GM21528 (cell line): ENCODE measurements at regions not wholly inside any gene's neighbourhood (a gene's known extent, or its start where the extent isn't known, plus 50 kb on each side); places are given as distances from the start of the nearest gene placed in this dataset.
"Not testable (repeated sequence)": the region's sequence is repeated elsewhere in the genome, so short reads cannot be mapped to it uniquely, and the experiment has no call there.

ENCODE experiments used
- ATAC-seq: cut with Tn5 transposase; IDR thresholded peaks from one replicate; pipeline ENCODE4 v1.9.1; 2021; ENCODE audit warnings: mild to moderate bottlenecking, moderate library complexity; ENCODE audit not compliant: unreplicated experiment, low FRiP score

DNA sequence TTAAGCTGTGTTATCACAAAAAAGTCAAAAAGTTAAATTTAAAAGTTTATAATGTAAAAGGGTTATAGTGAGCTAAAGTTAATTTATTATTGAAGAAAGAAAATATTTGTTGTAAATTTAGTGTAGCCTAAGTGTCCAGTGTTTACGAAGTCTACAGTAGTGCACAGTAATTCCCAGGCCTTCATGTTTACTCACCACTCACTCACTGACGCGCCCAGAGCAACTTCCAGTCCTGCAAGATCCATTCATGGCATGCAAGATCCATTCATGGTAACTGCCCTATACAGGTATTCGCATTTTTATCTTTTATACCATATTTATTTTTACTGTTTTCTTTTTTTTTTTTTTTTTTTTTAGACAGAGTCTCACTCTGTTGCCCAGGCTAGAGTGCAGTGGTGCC, 69.5 kb downstream of the TPRA1 start:
- no peak for ATAC-seq

DNA sequence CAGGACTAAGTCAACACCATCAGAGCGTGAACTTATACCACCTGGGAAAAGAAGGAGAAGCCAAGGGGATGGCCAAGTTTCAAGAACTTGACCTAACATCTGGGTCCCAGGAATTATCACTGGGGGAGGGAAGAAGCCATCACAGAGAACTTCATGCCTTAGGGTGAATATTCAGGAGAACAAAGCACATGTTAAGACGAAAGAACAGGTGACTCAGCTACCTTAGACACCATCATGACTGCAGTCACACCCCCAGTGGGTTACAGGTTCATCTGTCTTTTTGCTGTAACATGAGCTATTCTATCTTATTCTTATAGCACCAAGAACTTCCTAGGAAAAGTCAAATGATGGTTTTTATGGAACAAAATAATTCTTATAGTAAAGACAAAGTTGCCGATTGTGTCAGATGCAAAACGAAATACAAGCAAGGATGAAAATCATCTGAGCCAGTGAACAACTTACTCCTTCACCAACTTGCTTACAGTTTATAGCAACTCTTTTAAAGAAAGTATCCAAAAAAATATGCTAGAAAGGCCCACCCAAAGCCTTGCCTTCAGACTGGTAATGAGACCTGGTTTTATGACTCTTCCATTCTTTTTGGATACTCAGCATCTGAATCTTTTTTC, 72.0 kb downstream of the TPRA1 start:
- no peak for ATAC-seq

DNA sequence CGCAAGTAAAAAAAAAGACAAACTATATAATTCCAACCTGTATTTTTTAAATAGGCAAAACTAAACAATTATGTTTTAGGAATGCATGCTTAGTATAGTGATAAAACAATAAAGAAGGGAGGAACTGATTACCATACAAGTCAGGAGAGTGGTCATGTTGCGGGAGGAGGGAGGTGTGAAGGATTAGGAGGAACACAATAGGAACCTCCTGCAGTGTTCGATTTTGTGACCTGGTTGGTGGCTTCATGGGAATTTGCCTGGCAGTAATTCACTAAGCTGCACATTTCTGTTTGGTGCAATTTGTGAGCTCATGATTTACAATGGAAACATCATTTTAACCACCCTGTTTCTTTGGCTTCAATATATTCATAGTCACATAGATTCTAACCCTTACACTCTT, 78.3 kb downstream of the TPRA1 start:
- ATAC-seq, result no peak

DNA sequence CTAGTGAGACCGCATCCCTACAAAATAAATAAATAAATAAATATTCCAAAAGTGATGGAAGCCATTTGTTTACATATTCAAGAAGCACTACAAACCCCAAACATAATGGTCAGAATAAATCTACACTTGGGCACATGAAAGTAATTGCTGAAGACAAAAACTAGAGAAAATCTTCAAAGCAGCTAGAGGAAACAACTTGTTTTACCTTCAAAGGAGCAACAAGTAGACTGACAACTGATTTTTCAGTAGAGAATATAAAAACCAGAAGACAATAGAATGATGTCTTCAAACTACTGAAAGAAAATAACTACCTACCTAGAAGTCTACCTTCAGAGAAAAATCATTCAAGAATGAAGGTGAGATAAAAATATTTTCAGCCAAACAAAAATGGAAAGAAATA, 89.4 kb downstream of the TPRA1 start:
- ATAC-seq, result no peak

DNA sequence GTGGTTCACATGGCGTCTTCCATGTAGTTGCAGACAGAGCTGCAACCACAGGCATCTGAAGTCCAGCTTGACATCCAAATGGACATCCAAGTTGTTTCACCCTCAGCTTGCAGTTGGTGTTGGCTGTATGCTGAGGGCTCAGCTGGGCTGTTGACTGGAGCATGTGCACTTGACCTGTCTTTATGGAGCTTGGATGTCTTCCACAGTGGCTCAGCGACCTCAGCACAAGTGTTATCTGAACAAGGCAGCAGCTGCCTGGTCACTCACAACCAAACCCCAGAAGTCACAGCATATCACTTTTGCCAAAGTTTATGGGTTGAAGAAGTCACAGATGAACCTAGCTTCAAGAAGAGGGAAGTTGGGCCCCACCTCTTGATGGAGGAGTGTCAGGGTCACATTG, 92.9 kb downstream of the TPRA1 start:
- ATAC-seq, result no peak

DNA sequence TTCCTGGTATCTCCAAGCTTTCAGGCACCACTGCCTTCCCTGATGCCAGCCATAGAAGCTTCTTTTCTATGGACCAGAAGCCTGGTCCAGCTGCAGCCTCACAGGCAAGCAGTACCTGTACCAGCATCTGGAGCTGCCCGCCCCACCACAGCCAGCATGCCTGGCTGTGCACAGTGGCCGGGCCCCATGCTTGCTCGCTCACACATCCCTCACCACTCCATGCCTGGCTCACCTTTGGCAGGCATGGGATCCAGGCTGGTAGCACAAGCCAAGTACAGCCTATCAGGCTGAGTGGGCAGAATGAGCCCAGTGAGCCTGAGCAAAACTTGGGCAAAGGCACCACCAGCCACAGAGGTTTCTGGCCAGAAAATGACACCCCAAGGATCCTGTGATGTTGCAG, 93.4 kb downstream of the TPRA1 start:
- ATAC-seq, result no peak

DNA sequence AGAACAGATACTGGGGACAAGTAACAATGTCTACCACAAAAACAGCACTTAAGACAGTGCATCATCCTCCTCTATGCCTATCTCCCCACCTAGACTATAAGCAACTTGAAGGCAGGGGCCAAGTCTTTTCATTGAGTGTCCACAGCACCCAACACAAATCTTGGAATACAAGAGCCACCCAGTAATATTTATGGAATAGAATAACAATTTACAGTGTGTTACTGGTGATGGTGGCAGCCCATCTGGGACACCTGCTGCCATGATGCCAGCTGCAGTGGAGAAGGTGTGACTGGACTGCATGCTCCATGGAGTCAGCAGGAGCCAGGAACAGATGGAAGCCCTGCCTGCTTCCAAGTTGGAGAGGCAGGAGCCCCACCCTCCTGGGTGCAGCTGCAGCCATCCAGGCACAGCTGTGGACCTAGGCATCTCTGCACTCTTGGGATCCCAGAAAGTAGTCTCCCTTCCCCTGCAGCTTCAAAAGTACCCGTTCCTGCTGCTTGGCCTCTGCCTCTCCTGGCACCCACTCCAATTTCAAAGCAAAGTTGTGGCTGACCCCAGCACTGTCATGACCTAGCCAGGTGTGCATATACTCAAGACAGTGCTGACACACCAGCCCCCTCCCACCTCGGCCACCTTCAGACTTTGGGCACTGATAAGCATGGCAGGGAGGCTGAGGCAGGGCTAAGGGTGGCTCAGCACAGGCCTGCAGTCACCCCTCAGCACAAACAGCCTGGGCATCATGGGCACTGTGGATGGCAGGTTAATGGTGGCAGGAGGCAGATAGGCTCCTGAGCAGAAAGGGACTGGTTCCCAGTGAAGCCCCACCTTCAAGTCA, 94.5 kb downstream of the TPRA1 start:
- ATAC-seq, result no peak

DNA sequence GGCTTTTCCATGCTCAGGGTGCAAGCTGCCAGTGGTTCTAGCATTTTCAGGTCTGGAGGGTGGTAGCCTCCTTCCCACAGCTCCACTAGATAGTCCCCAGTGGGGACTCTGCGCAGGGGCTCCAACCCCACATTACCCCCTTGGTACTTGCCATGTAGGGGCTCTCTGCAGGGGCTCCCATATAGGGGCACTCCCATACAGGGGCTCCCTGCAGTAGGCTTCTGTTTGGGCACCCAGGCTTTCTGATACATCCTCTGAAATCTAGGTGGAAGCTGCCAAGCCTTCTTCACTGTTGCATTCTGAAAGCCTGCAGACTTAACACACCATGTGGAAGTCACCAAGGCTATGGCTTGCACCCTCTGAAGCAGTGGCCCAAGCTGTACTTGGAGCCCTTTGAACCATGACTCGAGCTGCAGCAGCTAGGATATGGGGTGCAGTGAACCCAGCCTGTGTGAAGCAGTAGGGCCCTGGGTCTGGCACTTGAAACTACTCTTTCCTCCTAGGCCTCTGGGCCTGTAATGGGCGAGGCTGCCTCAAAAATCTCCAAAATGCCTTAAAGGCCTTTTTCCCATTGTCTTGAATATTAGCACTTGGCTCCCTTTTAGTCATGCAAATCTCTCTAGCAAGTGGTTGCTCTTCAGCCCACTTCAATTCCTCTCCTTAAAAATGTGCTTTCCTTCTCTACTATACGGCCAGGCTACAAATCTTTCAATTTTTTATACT, 96.4 kb downstream of the TPRA1 start:
- no peak for ATAC-seq

DNA sequence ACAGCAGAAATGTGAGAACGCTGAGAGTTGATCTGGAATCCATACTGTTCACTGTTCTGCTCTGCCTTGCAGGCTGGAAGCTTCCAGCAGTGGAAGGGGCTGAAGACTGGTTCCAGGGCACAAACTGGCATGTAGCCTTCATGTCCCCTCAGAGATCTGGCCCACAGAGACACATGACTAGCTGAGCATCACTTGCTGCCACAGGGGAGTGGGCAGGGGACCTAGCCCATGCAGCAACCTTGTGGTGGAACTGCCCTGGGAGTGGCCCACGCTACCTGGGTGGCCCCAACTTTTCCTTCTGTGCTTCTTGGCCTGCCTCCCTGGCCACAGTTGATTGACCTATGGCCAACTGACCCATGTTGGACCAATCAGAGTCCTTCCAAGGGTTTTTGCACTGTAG, 98.1 kb downstream of the TPRA1 start:
- no peak for ATAC-seq

DNA sequence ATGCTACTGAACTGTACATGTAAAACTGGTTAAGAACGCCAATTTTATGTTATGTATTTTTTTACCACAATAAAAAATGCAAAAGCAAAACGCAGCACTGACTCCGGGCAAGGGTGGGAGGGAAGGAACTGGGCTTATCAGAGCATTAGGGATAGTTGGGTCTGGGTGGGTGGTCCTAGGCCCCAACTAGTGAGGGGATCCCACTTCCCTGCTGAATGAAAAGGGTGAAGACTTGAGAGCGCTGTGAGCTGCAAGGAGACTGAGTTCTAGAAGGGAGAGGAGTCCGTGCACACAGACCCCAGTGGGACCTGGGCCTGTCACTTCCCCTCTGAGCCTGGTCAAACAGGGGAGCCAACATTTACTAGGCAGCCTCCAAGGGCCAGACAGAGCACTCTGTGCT, 98.6 kb downstream of the TPRA1 start:
- no peak for ATAC-seq

DNA sequence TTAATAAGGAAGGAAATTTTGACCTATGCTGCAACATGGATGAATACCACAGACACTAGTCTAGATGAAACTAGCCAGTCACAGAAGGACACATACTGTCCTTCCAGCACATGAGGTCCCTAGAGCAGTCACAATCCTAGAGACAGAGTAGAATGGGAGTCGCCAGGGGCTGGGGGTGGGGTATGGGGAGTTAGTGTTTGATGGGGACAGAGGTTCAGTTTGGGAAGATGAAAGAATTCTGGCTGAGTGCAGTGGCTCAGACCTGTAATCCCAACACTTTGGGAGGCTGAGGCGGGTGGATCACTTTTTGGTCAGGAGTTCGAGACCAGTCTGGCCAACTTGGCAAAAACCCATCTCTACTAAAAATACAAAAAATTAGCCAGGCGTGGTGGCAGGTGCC, 99.2 kb downstream of the TPRA1 start:
- ATAC-seq, result no peak

DNA sequence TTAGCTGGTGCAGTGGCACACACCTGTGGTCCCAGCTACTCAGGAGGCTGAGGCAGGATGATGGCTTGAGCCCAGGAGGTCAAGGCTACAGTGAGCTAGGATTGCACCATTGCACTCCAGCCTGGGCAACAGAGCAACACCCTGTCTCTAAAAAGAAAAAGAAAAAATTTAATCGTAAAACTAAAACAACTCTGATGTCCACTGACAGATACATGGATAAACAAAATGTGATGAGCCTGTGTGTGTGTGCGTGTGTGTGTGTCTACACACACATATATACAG, 99.6 kb downstream of the TPRA1 start:
- not testable (repeated sequence) for ATAC-seq

DNA sequence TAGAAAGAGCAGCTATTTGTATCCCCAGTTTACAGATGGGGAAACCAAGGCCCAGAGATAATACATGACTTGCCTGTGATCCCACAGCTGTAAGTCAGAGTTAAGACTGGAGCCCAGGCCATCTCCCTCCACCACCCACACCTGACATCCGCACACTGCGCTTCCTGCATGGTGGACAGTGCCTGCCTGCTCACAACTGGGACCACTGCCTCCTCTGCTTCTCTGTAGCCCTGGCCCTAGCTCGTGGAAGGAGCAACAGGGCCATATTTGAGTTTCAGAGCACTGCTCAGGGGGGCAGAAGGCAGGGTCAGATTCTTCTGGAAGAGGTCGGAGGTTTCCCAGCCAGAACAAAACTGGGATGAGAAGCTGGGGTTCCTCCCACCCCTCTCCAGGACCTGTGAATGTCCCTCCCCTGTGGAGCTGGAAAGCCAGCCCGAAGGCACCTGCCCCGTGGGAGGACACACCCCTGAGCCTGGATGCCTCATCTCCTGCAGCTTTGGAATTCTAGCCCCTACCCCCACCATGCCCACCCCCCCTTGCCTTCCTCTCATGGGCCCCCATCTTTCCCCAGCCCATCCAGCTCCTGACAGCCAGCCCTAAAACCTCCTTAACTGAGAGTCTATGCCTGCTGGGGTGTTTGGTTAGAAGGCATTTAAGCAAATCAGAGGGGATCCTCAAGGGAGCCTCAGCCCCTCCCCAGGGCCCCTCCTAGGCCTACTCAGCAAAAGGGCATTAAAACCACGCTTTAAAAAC, 100.1 kb downstream of the TPRA1 start:
- no peak for ATAC-seq

DNA sequence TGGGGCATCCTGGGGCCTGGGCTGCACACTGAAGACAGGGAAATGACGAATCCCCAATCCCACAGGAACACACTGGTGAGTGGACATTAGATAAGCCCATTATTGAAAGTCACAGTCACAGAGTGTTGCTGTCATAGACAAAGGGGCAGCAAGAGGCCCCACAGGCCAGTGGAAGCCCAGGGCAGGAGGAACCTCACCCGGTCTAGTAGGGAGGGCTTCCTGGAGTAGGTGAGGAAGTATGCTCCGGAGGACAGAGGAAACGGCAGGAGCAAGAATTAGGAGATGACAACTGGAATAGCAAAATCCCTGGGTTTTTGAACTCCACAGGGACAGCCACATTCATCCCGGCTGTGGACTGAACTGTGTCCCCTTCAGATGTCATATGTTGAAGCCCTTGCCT, 101.2 kb downstream of the TPRA1 start:
- ATAC-seq, result no peak

DNA sequence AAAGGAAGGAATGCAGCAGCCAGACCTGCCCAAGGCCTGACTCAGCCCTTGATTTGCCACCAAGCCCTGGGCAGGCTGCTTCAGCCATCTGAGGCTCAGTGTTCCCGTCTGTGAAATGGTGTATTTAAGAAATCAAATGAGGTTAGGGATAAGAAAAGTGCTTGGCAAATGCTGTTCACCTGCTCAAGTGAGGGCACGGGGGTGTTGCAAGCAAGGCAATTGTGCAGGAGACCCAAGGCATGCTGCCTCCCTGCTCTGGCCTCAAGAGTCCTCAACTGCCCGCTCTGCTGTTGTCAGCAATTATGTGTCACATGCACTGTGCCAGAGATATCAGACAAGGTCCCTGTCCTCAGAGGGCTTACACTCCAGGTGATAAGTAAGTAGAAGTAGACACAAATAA, 101.8 kb downstream of the TPRA1 start:
- no peak for ATAC-seq

DNA sequence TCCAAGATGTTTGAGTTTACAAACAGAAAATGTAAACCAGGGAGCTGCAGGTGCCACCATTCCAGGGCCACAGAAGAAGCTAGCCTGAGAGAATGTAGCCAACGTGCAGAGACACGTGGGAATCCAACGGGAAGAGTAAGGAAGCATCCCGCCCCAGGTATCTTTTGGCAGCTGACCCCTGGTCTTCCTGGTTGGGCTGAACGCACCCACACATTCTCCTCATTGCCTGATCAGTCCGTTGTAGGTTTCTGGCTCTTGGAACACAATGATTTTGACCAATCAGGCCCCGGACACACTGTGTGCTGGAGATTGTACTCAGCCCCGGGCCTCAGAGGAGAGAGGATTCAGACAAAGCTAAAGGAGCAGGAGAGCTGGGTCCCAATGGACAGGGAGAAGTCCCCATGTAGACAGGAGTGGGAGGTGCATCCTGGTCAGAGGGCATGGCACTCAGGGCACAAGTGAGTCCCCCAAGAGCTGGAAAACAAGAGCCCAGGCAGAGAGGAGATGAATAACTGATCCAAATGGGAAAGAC, 102.3 kb downstream of the TPRA1 start:
- no peak for ATAC-seq

DNA sequence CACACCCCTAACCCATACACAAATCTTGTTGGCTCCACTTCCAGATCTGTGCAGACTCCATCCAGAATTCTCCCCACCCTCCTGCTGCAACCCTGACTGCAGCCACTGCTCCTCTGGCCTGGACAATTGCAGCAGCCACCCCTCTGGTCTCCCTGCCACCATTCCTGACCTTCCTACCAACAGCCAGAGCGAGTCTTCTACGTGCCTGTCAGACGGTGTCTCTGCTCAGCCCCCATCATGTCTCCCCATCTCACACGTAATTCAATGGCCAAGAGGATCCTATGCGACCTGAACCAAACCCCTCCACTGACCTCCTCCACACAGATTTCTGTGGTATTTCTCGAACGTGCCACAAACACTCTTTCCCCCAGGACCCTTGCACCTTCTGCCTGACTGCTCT, 103.3 kb downstream of the TPRA1 start:
- ATAC-seq, result no peak

DNA sequence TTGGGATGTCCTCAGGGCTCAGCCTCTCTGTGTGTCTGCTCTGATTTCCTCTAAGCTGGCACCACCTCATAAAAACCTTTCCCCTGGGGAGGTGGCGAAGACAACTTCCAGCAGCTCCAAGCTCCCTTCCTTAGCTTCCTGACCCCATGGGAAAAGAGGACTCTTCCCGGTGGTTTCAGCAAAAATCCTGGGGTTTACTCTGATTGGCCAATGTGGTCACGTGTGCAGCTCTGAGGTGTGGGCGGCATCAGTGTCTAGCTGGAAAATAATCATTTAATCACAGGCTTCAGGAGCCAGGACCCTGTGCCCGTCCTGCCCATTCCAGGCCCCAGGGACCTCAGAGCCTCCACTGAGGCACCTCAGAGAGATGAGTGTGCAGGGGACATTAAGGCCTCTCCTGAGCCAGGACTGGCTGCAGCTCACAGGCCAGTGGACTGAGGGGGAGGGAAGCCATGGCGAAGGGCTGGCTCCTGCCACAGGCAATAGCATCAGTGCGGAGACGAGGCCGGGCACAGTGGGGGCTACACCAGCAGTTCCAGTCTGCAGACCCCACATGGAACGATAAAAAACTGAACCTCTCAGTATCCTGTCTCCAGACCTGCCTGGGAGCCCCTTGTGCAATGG, 104.1 kb downstream of the TPRA1 start:
- ATAC-seq, result no peak

DNA sequence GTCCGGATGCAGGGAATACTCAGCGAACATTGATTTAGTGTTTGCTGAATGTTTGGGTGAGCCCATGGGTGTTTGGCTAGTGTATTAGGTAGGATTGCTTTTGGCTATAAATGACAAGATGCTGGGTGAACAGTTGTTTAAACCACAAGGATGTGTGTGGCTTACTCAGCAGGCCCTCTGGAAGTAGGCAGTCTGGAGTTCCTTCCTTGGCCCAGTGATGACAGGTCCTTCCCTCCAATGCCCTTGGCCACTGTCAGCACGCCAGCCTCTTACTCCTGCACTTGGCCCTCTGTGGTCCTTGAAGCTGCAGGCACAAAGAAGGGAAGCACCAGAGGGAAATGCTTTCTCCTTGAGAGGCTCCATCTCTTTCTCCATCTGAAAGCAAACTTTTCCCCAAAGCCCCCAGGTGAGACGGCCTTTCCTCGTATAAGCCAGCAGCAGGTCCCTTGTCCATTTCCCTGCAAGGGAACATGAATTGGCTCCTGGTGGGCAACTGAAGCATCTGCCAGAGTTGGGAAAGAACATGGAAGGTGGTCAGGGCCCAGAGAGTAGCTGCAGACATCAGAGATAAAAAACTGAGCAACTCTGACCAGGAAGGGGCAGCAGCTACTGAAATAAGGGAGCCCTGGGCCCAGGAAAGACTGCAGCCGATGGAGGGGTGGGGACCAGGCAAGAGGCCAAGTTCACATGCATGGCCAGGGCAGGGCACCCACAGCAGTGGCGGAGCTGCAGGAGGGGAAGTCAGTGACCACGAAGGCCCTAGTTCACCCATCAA, 105.0 kb downstream of the TPRA1 start:
- no peak for ATAC-seq
